Ovary (tissue), 3 donors: ENCODE measurements at regions not wholly inside any gene's neighbourhood (a gene's known extent, or its start where the extent isn't known, plus 50 kb on each side); places are given as distances from the start of the nearest gene placed in this dataset.

Source experiments
- POLR2A ChIP-seq: fragments of 450-650 bp; IDR thresholded peaks from one replicate; pipeline ENCODE4 v1.6.1; 2017; ENCODE audit warnings: antibody characterized with exemption, mild to moderate bottlenecking, moderate library complexity
- TF ChIP-seq, protein P1 (sequence below), 3 donors: fragments of 450-650 bp in 2 of 3; fragments of 200-600 bp in 1 of 3; IDR thresholded peaks; one replicate each; pipeline versions ENCODE4 v1.5.1 to v1.8.0; 2016 to 2022; ENCODE audit warnings: antibody characterized with exemption in 3 of 3, mild to moderate bottlenecking in 1 of 3
- donor health status: DM: no; HTN: no; CAD: no.

DNA sequence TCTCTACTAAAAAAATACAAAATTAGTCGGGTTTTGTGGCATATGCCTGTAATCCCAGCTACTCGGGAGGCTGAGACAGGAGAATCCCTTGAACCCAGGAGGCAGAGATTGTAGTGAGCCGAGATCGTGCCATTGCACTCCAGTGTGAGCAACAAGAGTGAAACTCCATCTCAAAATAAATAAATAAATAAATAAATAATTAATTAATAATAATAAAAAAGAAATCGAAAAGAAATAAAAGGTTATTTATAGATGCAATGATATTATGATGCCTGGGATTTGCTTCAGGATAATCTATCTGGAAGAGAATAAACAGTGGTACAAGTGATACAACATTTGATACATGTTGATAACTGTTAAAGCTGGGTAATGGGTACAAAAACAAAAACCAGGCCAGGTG is 58.6 kb downstream of the SOX2 start:
- TF ChIP-seq, protein P1, sequence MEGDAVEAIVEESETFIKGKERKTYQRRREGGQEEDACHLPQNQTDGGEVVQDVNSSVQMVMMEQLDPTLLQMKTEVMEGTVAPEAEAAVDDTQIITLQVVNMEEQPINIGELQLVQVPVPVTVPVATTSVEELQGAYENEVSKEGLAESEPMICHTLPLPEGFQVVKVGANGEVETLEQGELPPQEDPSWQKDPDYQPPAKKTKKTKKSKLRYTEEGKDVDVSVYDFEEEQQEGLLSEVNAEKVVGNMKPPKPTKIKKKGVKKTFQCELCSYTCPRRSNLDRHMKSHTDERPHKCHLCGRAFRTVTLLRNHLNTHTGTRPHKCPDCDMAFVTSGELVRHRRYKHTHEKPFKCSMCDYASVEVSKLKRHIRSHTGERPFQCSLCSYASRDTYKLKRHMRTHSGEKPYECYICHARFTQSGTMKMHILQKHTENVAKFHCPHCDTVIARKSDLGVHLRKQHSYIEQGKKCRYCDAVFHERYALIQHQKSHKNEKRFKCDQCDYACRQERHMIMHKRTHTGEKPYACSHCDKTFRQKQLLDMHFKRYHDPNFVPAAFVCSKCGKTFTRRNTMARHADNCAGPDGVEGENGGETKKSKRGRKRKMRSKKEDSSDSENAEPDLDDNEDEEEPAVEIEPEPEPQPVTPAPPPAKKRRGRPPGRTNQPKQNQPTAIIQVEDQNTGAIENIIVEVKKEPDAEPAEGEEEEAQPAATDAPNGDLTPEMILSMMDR (IDR thresholded peaks at IDR 0.05), result no peak
- TF ChIP-seq POLR2A, result no peak
